Uterus (tissue), 2 donors: ENCODE measurements at regions not wholly inside any gene's neighbourhood (a gene's known extent, or its start where the extent isn't known, plus 50 kb on each side); places are given as distances from the start of the nearest gene placed in this dataset.

Source experiments
- CTCF ChIP-seq, 4 experiments: fragments of 200-600 bp in 2 of 4; fragments of 450-650 bp in 2 of 4; sonication (generic) in 2 of 4; IDR thresholded peaks; one replicate each; pipeline ENCODE4 v1.5.1; 2016 to 2019; ENCODE audit warnings: antibody characterized with exemption in 4 of 4, mild to moderate bottlenecking in 2 of 4, moderate library complexity in 1 of 4
- POLR2A ChIP-seq, 2 donors: fragments of 450-650 bp; IDR thresholded peaks; one replicate each; pipeline ENCODE4 v1.6.1; 2016; ENCODE audit warnings: antibody characterized with exemption in 2 of 2, mild to moderate bottlenecking in 1 of 2, moderate library complexity in 1 of 2

- TF ChIP-seq CTCF (IDR thresholded peaks at IDR 0.05) (no peak), POLR2A (IDR thresholded peaks at IDR 0.05) (no peak)
These were observed 189.5 kb upstream of the PPP1R26 start for GRCh38 chr9:135290086-135290485.
